Head of caudate nucleus (tissue), 42 donors: ENCODE measurements at regions not wholly inside any gene's neighbourhood (a gene's known extent, or its start where the extent isn't known, plus 50 kb on each side); places are given as distances from the start of the nearest gene placed in this dataset.

Source experiments
- DNase-seq, 42 donors: peaks; one replicate each; pipeline versions ENCODE4 v3.0.0 to v3.0.0-alpha.2; 2020 to 2021; ENCODE audit warnings: mixed read lengths in 7 of 42
- intact Hi-C: fragments of 100-400 bp; cut with DNase I; formaldehyde crosslinking; loops from one replicate; pipeline ENCODE4 v1.15.0; 2022

DNA sequence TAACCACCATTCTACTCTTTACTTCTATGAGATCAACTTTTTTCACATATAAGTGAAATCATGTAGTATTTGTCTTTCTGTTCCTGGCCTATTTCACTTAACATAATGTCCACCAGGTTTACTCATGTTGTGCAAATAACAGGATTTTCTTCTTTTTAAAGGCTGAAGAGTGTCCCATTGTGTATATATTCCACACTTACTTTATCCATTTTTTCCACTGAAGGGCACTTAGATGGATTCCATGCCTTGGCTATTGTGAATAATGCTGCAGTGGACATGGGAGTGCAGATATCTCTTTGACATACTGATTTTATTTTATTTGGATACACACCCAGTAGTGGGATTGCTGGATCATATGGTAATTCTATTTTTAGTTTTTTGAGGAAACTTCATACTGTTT is 181.1 kb upstream of the HMGA2 start:
- DNase-seq: no peak
- intact Hi-C loops: no loop called here

DNA sequence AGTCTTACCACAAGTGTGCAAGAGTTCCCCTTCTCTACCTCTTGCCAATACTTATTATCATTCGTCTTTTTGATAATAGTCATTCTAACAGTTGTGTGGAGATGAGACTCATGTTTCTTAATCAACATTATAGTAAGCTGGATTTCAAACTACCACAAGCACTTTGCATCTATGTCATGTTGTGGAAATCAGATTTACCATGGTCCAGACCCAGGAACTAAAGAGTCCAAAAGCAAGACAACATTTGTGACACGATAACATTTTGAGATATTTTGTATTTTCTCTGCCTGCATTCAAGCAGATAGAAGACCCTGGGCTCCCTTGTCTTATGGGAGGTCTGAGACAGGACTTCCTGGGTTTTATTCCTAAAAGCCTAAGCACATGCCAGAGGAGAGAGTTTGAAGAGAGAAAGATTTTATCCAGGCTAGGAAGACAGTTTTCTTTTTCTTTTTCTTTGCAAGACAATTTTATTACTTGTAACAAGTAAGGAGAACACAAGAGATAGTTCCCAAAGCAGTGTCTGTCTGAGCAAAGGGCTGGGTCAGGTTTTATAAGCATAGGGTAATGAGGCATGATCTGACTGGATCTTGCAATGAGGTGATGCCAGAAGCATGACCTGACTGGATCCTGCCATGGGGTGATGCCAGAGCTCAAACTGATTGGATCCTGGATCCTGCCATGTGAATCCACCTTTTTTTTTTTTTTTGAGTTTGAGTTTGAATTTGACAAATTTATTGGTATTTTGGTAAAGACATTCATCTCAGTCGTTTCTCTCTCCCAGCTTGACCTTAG is 180.5 kb upstream of the HMGA2 start:
- intact Hi-C loops: no loop called here
- DNase-seq: no peak

DNA sequence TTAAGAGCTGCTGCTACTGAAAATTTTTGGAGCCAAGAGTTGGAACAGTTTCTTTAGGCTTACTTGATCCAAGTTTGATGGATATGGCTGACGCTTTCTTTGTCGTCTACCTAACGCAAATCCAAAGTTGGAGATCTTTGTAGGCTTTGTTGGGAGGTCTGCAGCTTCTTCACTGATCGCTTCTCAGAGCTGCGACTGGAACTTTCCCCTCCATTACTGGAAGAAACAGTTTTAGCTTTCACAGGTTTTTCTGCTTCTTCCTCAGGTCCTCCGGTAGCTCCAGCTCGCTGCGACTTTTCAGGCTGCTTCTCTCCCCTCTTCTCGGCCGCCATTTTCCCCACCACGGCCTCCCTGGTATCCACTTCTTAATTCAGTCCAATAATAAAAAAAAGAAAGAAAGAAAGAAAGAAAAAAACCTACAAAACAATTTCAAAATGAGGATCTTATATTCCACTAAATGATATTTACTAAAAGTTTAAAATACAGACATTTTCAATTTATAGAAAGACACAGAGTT is 178.1 kb upstream of the HMGA2 start:
- intact Hi-C loops: no loop called here
- no peak for DNase-seq

GRCh38 chr12:65647074-65647473 is 177.2 kb upstream of the HMGA2 start:
- DNase-seq: no peak
- intact Hi-C loops: no loop called here

DNA sequence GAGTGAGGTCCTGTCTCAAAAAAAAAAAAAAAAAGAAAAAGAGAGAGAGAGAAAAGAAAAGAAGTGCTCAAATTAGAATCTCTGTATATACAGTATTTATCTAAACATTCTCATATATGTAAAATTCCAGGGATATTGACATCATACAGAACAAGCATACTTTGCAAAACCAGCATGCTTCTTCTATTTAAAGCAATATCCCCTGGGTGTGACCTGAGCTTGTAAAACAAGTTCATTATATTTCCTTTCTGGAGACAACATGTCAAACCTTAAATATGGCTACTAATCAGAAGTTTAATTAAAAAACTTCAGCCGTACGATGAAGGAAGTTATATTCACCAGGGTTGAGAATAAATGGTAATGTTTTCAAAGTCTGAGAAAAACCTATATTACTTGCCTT is 175.8 kb upstream of the HMGA2 start:
- intact Hi-C loops: no loop called here
- DNase-seq: no peak

DNA sequence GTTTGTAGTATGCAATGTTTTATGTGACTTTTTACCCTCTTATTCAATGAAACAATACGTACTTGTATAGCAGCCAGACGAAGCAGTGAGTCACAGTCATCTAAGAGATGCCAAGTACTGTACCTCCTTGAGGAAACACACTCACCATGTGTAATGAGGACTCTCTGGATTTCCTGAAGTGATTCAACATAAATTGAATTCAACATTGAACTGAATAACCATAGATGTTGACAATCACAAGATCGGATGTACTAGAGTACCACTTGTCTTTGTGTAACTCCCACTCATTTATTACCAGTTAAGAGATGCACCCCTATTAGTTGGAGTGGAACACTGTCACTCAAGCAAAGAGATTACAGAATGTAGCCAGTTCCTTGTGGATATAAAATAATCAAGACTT is 175.2 kb upstream of the HMGA2 start:
- intact Hi-C loops: no loop called here
- DNase-seq: no peak

DNA sequence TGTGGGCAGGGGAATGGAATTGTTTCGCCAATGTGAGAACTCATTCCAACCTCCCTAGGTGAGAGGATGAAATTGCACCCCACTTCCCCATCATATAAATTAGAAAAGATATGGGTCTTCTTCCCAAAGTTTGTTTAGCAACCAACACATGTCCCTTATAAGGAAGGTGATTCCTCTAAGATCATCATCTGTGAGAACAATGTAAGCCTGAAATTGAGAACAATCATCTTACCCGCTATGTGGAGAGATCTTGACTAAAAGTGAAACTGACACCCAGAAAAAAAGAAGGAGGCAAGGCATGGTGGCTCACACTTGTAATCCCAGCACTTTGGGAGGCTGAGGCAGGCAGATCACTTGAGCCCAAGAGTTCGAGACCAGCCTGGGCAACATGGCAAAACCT is 173.2 kb upstream of the HMGA2 start:
- intact Hi-C loops: no loop called here
- DNase-seq: no peak

GRCh38 chr12:65653321-65653720 is 171.0 kb upstream of the HMGA2 start:
- intact Hi-C loops: no loop called here
- DNase-seq: no peak

DNA sequence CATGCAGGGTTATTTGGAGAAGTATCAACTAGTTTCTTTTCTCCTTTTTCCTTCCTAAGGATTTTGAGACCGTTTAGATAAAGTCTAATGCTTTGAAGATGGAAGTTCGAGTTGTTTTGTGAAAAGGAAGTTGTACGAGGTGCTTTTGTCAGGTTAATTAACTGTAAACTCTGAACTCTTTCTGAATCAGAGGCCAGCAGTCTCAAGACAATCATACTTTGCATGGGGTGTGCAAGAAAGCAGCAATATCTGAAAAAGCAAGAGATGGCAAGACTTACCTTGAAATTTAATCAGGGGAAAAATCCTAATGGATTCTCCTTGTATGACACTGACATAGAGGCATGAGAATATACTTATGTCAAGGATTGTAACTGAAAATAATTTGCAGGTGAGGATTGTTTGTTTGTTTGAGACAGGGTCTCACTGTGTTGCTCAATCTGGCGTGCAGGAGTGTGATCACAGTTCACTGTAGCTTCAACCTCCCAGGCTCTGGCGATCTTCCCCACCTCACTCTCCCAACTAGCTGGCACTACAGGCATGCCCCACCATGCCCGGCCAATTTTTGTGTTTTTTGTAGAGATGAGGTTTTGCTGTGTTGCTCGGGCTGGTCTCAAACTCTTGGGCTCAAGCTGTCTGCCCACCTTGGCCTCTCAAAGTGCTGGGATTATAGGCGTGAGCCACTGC is 170.2 kb upstream of the HMGA2 start:
- intact Hi-C loops: no loop called here

GRCh38 chr12:65655074-65655493 is 169.2 kb upstream of the HMGA2 start:
- intact Hi-C loops: no loop called here
- no peak for DNase-seq

More for the DNA sequence above, 170.2 kb upstream of the HMGA2 start:
- DNase-seq: no peak

DNA sequence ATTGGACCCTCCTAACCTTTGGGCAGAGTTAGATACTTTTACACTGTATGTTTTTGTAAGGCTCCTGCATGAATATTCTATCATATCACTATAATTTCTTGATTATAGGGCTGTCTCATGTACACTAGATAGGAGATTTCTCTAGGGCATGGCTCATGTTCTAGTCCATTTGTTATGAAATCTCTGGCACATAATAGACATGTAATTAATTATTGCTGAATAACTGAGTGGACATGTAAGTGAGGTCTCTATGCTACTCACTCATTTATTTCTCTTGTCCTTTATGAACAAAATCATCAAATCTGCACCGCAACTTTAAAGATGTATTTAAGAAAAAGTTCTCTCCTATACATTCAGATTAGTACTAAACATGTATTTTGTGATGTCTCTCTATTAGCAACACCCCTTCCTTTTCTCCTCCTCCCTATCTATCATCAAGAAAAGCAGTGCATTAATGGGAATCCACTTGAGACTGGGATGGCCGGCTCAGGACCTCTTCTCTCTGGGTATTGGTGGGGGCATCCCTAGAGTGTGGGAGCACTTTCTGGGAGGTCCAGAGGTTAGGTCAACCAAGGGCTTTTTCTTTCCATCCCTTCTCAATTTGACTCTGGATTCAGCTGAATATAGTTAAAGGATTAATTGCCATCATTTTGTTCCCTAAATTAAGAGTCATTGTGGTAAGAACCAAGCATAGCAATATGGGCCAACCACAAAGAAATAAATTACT is 168.0 kb upstream of the HMGA2 start:
- intact Hi-C loops: no loop called here
- DNase-seq: no peak

- no peak for DNase-seq
- intact Hi-C loops: no loop called here
Measured at GRCh38 chr12:65656891-65657351, 167.4 kb upstream of the HMGA2 start.

DNA sequence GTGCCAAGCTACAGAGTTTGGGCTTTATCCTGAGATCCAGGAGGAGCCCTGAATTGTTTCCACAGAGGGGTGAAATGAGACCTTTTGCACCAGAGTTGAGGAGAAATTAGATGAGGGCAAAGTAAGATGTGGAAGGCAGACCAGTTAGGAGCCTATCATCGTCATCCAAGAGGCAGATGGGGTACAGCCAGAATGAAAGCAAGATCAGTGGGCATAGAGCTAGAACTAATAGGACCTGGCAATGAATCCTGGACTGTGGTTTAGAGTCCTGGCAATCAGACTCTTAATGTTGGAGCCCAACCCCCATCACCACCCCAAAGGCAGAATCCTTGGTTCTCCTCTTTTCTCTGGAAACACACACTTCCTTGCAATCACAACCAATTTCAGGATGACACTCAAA is 166.6 kb upstream of the HMGA2 start:
- no peak for DNase-seq
- intact Hi-C loops: no loop called here

GRCh38 chr12:65658360-65658759 is 165.9 kb upstream of the HMGA2 start:
- intact Hi-C loops: no loop called here
- no peak for DNase-seq

GRCh38 chr12:65659681-65660080 is 164.6 kb upstream of the HMGA2 start:
- intact Hi-C loops: no loop called here
- DNase-seq: no peak

GRCh38 chr12:65660096-65660495 is 164.2 kb upstream of the HMGA2 start:
- intact Hi-C loops: no loop called here
- DNase-seq: no peak

GRCh38 chr12:65660836-65661235 is 163.4 kb upstream of the HMGA2 start:
- DNase-seq: no peak
- intact Hi-C loops: no loop called here

GRCh38 chr12:65662590-65662989 is 161.7 kb upstream of the HMGA2 start:
- intact Hi-C loops: no loop called here
- no peak for DNase-seq

GRCh38 chr12:65663097-65663496 is 161.2 kb upstream of the HMGA2 start:
- intact Hi-C loops: no loop called here
- no peak for DNase-seq

DNA sequence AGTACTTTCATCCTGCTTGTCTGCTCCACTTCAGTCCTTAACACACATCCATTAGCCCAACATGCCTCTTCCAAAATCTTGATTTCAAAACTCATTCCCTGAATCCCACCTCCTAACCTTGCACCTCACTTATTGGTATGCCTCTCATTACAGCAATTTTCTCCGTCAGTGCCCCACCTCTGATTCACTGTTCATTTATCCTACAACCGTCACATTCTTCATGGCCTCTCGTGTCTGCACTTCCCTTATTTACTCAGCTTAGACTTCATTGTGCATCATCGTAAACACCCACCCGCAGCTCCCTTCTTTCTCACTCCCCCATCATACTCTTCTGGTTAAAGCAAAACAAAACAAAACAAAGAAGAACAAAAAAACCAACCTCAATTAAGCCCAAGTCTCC is 160.6 kb upstream of the HMGA2 start:
- DNase-seq: no peak
- intact Hi-C loops: no loop called here
